A549 (cell line): ENCODE measurements at regions not wholly inside any gene's neighbourhood (a gene's known extent, or its start where the extent isn't known, plus 50 kb on each side); places are given as distances from the start of the nearest gene placed in this dataset.
"Not testable (repeated sequence)": the region's sequence is repeated elsewhere in the genome, so short reads cannot be mapped to it uniquely, and the experiment has no call there.

Experiments
- ATAC-seq, 2 experiments: fragments of 200-7000 bp in 1 of 2; fragments of >200 bp in 1 of 2; cut with Nextera tagmentation in 1 of 2; cut with Tn5 transposase in 1 of 2; 3 replicates each; pipeline versions ENCODE4 v1.8.0 to v1.9.1; 2018 to 2020; ENCODE audit warnings: mild to moderate bottlenecking in 1 of 2, moderate library complexity in 1 of 2
- CTCF ChIA-PET: fragments of 300-600 bp; sonication (Branson Sonifier 250); formaldehyde crosslinking; extraction: SDS; loops from one replicate; lab custom pipeline; 2021; ENCODE audit warnings: antibody characterized with exemption, inconsistent platforms; lab: Yijun Ruan, JAX
- POLR2A ChIA-PET: fragments of 350-600 bp; formaldehyde crosslinking; extraction: SDS; loops from one replicate; lab custom pipeline; 2021; ENCODE audit warnings: antibody characterized with exemption, inconsistent platforms; lab: Yijun Ruan, JAX
- DNase-seq, 2 experiments: peaks; one replicate each; pipeline versions ENCODE4 v3.0.0 to v3.0.0-alpha.2; 2011 to 2016; ENCODE audit warnings: low read depth in 1 of 2, low spot score in 1 of 2
- FAIRE-seq: peaks from 2 replicates; lab custom pipeline; 2011; peaks lifted over from hg19 to GRCh38; lab: Jason Lieb, UNC
- H3K27ac ChIP-seq, 2 experiments: fragments of >200 bp; sonication (Bioruptor Twin); formaldehyde crosslinking; 3 replicates each; pipeline ENCODE4 v1.5.1; 2016 to 2017
- H3K4me1 ChIP-seq: fragments of >200 bp; sonication (Bioruptor Twin); formaldehyde crosslinking; 3 replicates; pipeline ENCODE4 v1.6.1; 2016
- H3K4me2 ChIP-seq: fragments of >200 bp; sonication (Bioruptor Twin); formaldehyde crosslinking; 3 replicates; pipeline ENCODE4 v1.6.1; 2016
- H3K4me3 ChIP-seq: fragments of >200 bp; sonication (Bioruptor Twin); formaldehyde crosslinking; 3 replicates; pipeline ENCODE4 v1.5.1; 2016
- H3K9me3 ChIP-seq: fragments of >200 bp; sonication (Bioruptor Twin); formaldehyde crosslinking; 3 replicates; pipeline ENCODE4 v1.6.1; 2016
- BCL3 ChIP-seq: fragments of >200 bp; sonication (Bioruptor Twin); formaldehyde crosslinking; IDR thresholded peaks from 3 replicates; pipeline ENCODE4 v1.6.1; 2016
- CBX2 ChIP-seq: fragments of 200-600 bp; sonication (generic); IDR thresholded peaks from 2 replicates; pipeline ENCODE4 v1.6.1; 2016; ENCODE audit warnings: low read depth, mild to moderate bottlenecking, borderline replicate concordance
- CEBPB ChIP-seq, 2 experiments: fragments of >200 bp in 1 of 2; sonication (Bioruptor Twin) in 1 of 2; formaldehyde crosslinking in 1 of 2; IDR thresholded peaks; 2 replicates each; pipeline ENCODE4 v1.6.1; 2012 to 2016
- EHMT2 ChIP-seq: fragments of 200-600 bp; sonication (generic); IDR thresholded peaks from 2 replicates; pipeline ENCODE4 v1.6.1; 2016; ENCODE audit warnings: antibody characterized with exemption, low read depth, mild to moderate bottlenecking, moderate library complexity
- EP300 ChIP-seq, 2 experiments: fragments of >200 bp; sonication (Bioruptor Twin); formaldehyde crosslinking; IDR thresholded peaks; 2 replicates in 1 of 2; 3 replicates in 1 of 2; pipeline ENCODE4 v1.6.1; 2016 to 2017
- FOSL2 ChIP-seq, 2 experiments: fragments of 450-650 bp in 1 of 2; fragments of >200 bp in 1 of 2; sonication (Bioruptor Twin) in 1 of 2; formaldehyde crosslinking; IDR thresholded peaks; 2 replicates each; pipeline versions ENCODE4 v1.5.0 to v1.6.1; 2016 to 2020; ENCODE audit warnings: mild to moderate bottlenecking in 1 of 2, moderate library complexity in 1 of 2
- HDAC2 ChIP-seq: fragments of 200-600 bp; sonication (generic); IDR thresholded peaks from 2 replicates; pipeline ENCODE4 v1.6.1; 2016
- HOXA7 ChIP-seq: fragments of 250-450 bp; sonication (Bioruptor Pico); IDR thresholded peaks from 2 replicates; pipeline ENCODE4 v1.5.0; 2020; ENCODE audit warnings: mild to moderate bottlenecking, moderate library complexity
- HOXB13 ChIP-seq: fragments of 250-450 bp; sonication (Bioruptor Pico); IDR thresholded peaks from 2 replicates; pipeline ENCODE4 v1.5.0; 2020; ENCODE audit warnings: low read depth, mild to moderate bottlenecking, moderate library complexity
- KDM5A ChIP-seq: fragments of 200-600 bp; sonication (generic); IDR thresholded peaks from 2 replicates; pipeline ENCODE4 v1.6.1; 2016; ENCODE audit warnings: antibody characterized with exemption, mild to moderate bottlenecking
- MAFK ChIP-seq: fragments of 450-650 bp; IDR thresholded peaks from 2 replicates; pipeline ENCODE4 v1.6.1; 2014; ENCODE audit not compliant: partially characterized antibody
- MAX ChIP-seq: IDR thresholded peaks from 2 replicates; pipeline ENCODE4 v1.6.1; 2012
- MAZ ChIP-seq: fragments of 150-350 bp; IDR thresholded peaks from 2 replicates; pipeline ENCODE4 v1.6.1; 2014; ENCODE audit warnings: antibody characterized with exemption, low read depth, low read length, borderline replicate concordance
- NPAS2 ChIP-seq: fragments of 250-450 bp; sonication (Bioruptor Pico); IDR thresholded peaks from 2 replicates; pipeline ENCODE4 v1.8.0; 2022; ENCODE audit warnings: mild to moderate bottlenecking, moderate library complexity, borderline replicate concordance
- PBX3 ChIP-seq: IDR thresholded peaks from 2 replicates; pipeline ENCODE4 v1.6.1; 2012
- PHF8 ChIP-seq: fragments of 200-600 bp; sonication (generic); IDR thresholded peaks from 2 replicates; pipeline ENCODE4 v1.6.1; 2016; ENCODE audit warnings: low read depth, mild to moderate bottlenecking, antibody characterized with exemption, moderate library complexity, borderline replicate concordance
- POLR2A ChIP-seq: IDR thresholded peaks from 2 replicates; pipeline ENCODE4 v1.6.1; 2012; ENCODE audit warnings: mild to moderate bottlenecking, low read length
- RARB ChIP-seq: fragments of 250-450 bp; sonication (Bioruptor Pico); IDR thresholded peaks from 2 replicates; pipeline ENCODE4 v1.8.0; 2021; ENCODE audit warnings: mild to moderate bottlenecking, moderate library complexity
- SMC3 ChIP-seq: fragments of >200 bp; sonication (Bioruptor Twin); formaldehyde crosslinking; IDR thresholded peaks from 3 replicates; pipeline ENCODE4 v1.6.1; 2018; ENCODE audit warnings: inconsistent platforms
- ZFP36 ChIP-seq: fragments of 450-650 bp; IDR thresholded peaks from 2 replicates; pipeline ENCODE4 v1.6.1; 2014; ENCODE audit warnings: borderline replicate concordance; ENCODE audit not compliant: partially characterized antibody
- ZNF302 ChIP-seq: fragments of 250-450 bp; sonication (Bioruptor Pico); IDR thresholded peaks from 2 replicates; pipeline ENCODE4 v1.9.0; 2021; ENCODE audit warnings: inconsistent platforms, mild to moderate bottlenecking, moderate library complexity
- WGBS: methylation state at CpG from one replicate; pipeline ENCODE4 v1.1.6; 2017; ENCODE audit errors: missing lambda C conversion rate; 5-methylcytosine and 5-hydroxymethylcytosine counted together

GRCh38 chr1:244773513-244773912, 61.9 kb upstream of the COX20 start:
- DNase-seq (no peak), FAIRE-seq (no peak), ATAC-seq (no peak)
- H3K4me3 ChIP-seq: no peak overlapping the region
- no peaks in the 10 kb centered on the region for H3K9me3 ChIP-seq
- H3K27ac ChIP-seq: no peak overlapping the region
- TF ChIP-seq PHF8: no peak
- TF ChIP-seq ZFP36: no peak
- TF ChIP-seq NPAS2 (CRISPR knock-in tag): no peak
- no peak for TF ChIP-seq HOXB13
- TF ChIP-seq RARB (CRISPR knock-in tag): no peak
- TF ChIP-seq PBX3: no peak
- TF ChIP-seq, all 56 proteins: peak for 0
- ChIA-PET POLR2A (no interaction called here), CTCF (interaction anchor here (2.3 kb wide), 1 partner anchor 23 kb away, joined by 7 read pairs; no protein-coding TSS in a partner anchor)
- H3K4me1 ChIP-seq: no peaks in the 10 kb centered on the region
- no peak overlapping the region for H3K4me2 ChIP-seq
- WGBS: 70% methylated on average over 1 of the region's 1 CpG

- H3K9me3 ChIP-seq, ATAC-seq, H3K4me1 ChIP-seq, H3K4me3 ChIP-seq, POLR2A ChIA-PET, H3K27ac ChIP-seq, H3K4me2 ChIP-seq, DNase-seq, FAIRE-seq, CTCF ChIA-PET: not testable (repeated sequence)
- WGBS: 15% methylated on average over 1 of the region's 1 CpG
Observed at GRCh38 chr1:244776783-244777182, 58.7 kb upstream of the COX20 start.

GRCh38 chr1:244778344-244778743, 57.1 kb upstream of the COX20 start:
- no peak overlapping the region for H3K4me2 ChIP-seq

GRCh38 chr1:244779410-244779809, 56.0 kb upstream of the COX20 start:
- H3K9me3 ChIP-seq: no peaks in the 10 kb centered on the region
- FAIRE-seq: no peak
- no peak overlapping the region for H3K4me2 ChIP-seq
- no peak overlapping the region for H3K4me3 ChIP-seq
- TF ChIP-seq POLR2A (no peak), RARB (CRISPR knock-in tag) (no peak), EP300 (IDR thresholded peaks at IDR 0.05) (no peak)
- TF ChIP-seq, all 56 proteins: peak for 0
- ATAC-seq (peak in 1 of 2 experiments; percentile 49; a peak in 1 of 6 replicates), DNase-seq (no peak)
- H3K27ac ChIP-seq: no peak overlapping the region
- CTCF ChIA-PET: interaction anchor here (0.6 to 3.3 kb wide), 3 partner anchors 17 to 263 kb away, joined by 3 to 14 read pairs (median 5); no protein-coding TSS in a partner anchor
- no peaks in the 10 kb centered on the region for H3K4me1 ChIP-seq
- 72% methylated on average over 5 of the region's 5 CpGs for WGBS
- POLR2A ChIA-PET: no interaction called here

More at GRCh38 chr1:244778344-244778743, 57.1 kb upstream of the COX20 start:
- ATAC-seq: peak; percentile 56 to 74; a peak in 3 of 6 replicates
- Histone ChIP-seq H3K4me3 (no peak overlapping the region), H3K9me3 (no peaks in the 10 kb centered on the region), H3K27ac (no peak overlapping the region), H3K4me1 (no peaks in the 10 kb centered on the region)
- no peak for FAIRE-seq
- ChIA-PET CTCF (interaction anchor here (1.1 to 1.3 kb wide), 3 partner anchors 19 to 264 kb away, joined by 3 read pairs; no protein-coding TSS in a partner anchor), POLR2A (no interaction called here)
- 49% methylated on average over 2 of the region's 2 CpGs for WGBS
- peak in 1 of 2 experiments; percentile 27 for DNase-seq
- no peak for TF ChIP-seq FOSL2 (IDR thresholded peaks at IDR 0.05)
- TF ChIP-seq FOSL2 (CRISPR knock-in tag; IDR thresholded peaks at IDR 0.05): peak; percentile 66
- no peak for TF ChIP-seq HOXA7 (CRISPR knock-in tag)
- TF ChIP-seq KDM5A: no peak
- no peak for TF ChIP-seq MAFK
- no peak for TF ChIP-seq SMC3

GRCh38 chr1:244780311-244780710, 55.1 kb upstream of the COX20 start:
- no peak for FAIRE-seq
- H3K4me3 ChIP-seq: no peak overlapping the region
- ChIA-PET POLR2A (no interaction called here), CTCF (interaction anchor here (1.2 to 3.3 kb wide), 2 partner anchors 17 to 21 kb away, joined by 3 to 14 read pairs; no protein-coding TSS in a partner anchor)
- H3K27ac ChIP-seq: no peak overlapping the region
- H3K4me2 ChIP-seq: no peak overlapping the region
- H3K9me3 ChIP-seq: no peaks in the 10 kb centered on the region
- ATAC-seq: no peak
- no peaks in the 10 kb centered on the region for H3K4me1 ChIP-seq
- TF ChIP-seq PBX3: no peak
- no peak for TF ChIP-seq CBX2
- no peak for TF ChIP-seq EP300 (IDR thresholded peaks at IDR 0.05)
- no peak for TF ChIP-seq CEBPB (IDR thresholded peaks at IDR 0.05)
- TF ChIP-seq BCL3: no peak
- TF ChIP-seq MAX: no peak
- TF ChIP-seq MAZ: no peak
- TF ChIP-seq ZNF302 (CRISPR knock-in tag): no peak
- TF ChIP-seq NPAS2 (CRISPR knock-in tag): no peak
- no peak for TF ChIP-seq EHMT2
- no peak for TF ChIP-seq FOSL2 (IDR thresholded peaks at IDR 0.05)
- TF ChIP-seq FOSL2 (CRISPR knock-in tag; IDR thresholded peaks at IDR 0.05): no peak
- TF ChIP-seq HDAC2: no peak
- TF ChIP-seq HOXA7 (CRISPR knock-in tag): no peak
- TF ChIP-seq, all 56 proteins: peak for 0
- WGBS: 83% methylated on average over 15 of the region's 16 CpGs
- DNase-seq: no peak
